H9 (cell line): ENCODE measurements at regions not wholly inside any gene's neighbourhood (a gene's known extent, or its start where the extent isn't known, plus 50 kb on each side); places are given as distances from the start of the nearest gene placed in this dataset.

Source experiments
- DNase-seq: peaks from one replicate; pipeline ENCODE4 v3.0.0-alpha.2; 2017
- H2AFZ ChIP-seq: one replicate; pipeline ENCODE4 v1.6.1; 2013; ENCODE audit warnings: mild to moderate bottlenecking, low read length, control low read depth, moderate library complexity
- H2AK5ac ChIP-seq: 2 replicates; pipeline ENCODE4 v1.6.1; 2013; ENCODE audit warnings: low read length, control low read depth, mixed read lengths; ENCODE audit not compliant: insufficient read length
- H2BK120ac ChIP-seq: one replicate; pipeline ENCODE4 v1.6.1; 2013; ENCODE audit warnings: low read depth, mild to moderate bottlenecking, low read length, control low read depth, inconsistent platforms; ENCODE audit not compliant: poor library complexity, severe bottlenecking
- H2BK12ac ChIP-seq: 2 replicates; pipeline ENCODE4 v1.6.1; 2013; ENCODE audit warnings: low read length, control low read depth, mixed read lengths, low read depth; ENCODE audit not compliant: insufficient read length
- H2BK15ac ChIP-seq: 2 replicates; pipeline ENCODE4 v1.6.1; 2013; ENCODE audit warnings: low read depth, low read length, control low read depth
- H2BK20ac ChIP-seq: one replicate; pipeline ENCODE4 v1.6.1; 2013; ENCODE audit warnings: low read depth, mild to moderate bottlenecking, low read length, control low read depth, inconsistent platforms; ENCODE audit not compliant: poor library complexity, severe bottlenecking
- H2BK5ac ChIP-seq: 2 replicates; pipeline ENCODE4 v1.6.1; 2013; ENCODE audit warnings: low read length, control low read depth, mixed read lengths; ENCODE audit not compliant: insufficient read length
- H3K14ac ChIP-seq: 2 replicates; pipeline ENCODE4 v1.6.1; 2013; ENCODE audit warnings: low read length, control low read depth; ENCODE audit not compliant: insufficient read depth
- H3K18ac ChIP-seq: 2 replicates; pipeline ENCODE4 v1.6.1; 2013; ENCODE audit warnings: low read depth, mild to moderate bottlenecking, mixed read lengths, low read length, control low read depth; ENCODE audit not compliant: insufficient read length
- H3K23ac ChIP-seq: 2 replicates; pipeline ENCODE4 v1.6.1; 2013; ENCODE audit warnings: low read length, control low read depth, mixed read lengths, low read depth; ENCODE audit not compliant: insufficient read length
- H3K23me2 ChIP-seq: 2 replicates; pipeline ENCODE4 v1.6.1; 2013; ENCODE audit warnings: low read depth, mild to moderate bottlenecking, mixed read lengths, low read length, control low read depth; ENCODE audit not compliant: insufficient read length, poor library complexity, severe bottlenecking
- H3K27ac ChIP-seq: 2 replicates; pipeline ENCODE4 v1.5.1; 2013; ENCODE audit warnings: low read length, control low read depth, mixed read lengths, low read depth; ENCODE audit not compliant: insufficient read length
- H3K27me3 ChIP-seq: 2 replicates; pipeline ENCODE4 v1.6.1; 2013; ENCODE audit warnings: low read length, control low read depth, inconsistent platforms; ENCODE audit not compliant: insufficient read depth
- H3K4ac ChIP-seq: 2 replicates; pipeline ENCODE4 v1.6.1; 2013; ENCODE audit warnings: low read depth, mild to moderate bottlenecking, control low read depth, inconsistent platforms, low read length, moderate library complexity
- H3K4me1 ChIP-seq: 2 replicates; pipeline ENCODE4 v1.6.1; 2013; ENCODE audit warnings: low read length, control low read depth, inconsistent platforms; ENCODE audit not compliant: insufficient read depth
- H3K4me2 ChIP-seq: 2 replicates; pipeline ENCODE4 v1.6.1; 2013; ENCODE audit warnings: low read length, control low read depth, mixed read lengths; ENCODE audit not compliant: insufficient read length, insufficient read depth
- H3K56ac ChIP-seq: 2 replicates; pipeline ENCODE4 v1.6.1; 2013; ENCODE audit warnings: low read depth, mild to moderate bottlenecking, mixed read lengths, low read length, control low read depth; ENCODE audit not compliant: insufficient read length
- H3K79me1 ChIP-seq: 2 replicates; pipeline ENCODE4 v1.6.1; 2013; ENCODE audit warnings: low read depth, mild to moderate bottlenecking, moderate library complexity, low read length, control low read depth, inconsistent platforms; ENCODE audit not compliant: insufficient read depth, poor library complexity, severe bottlenecking
- H3K79me2 ChIP-seq: 2 replicates; pipeline ENCODE4 v1.6.1; 2013; ENCODE audit warnings: low read length, control low read depth, inconsistent platforms; ENCODE audit not compliant: insufficient read depth
- H3K9ac ChIP-seq: 2 replicates; pipeline ENCODE4 v1.6.1; 2013; ENCODE audit warnings: low read length, control low read depth, mixed read lengths; ENCODE audit not compliant: insufficient read length; ENCODE audit errors: extremely low read depth
- H3K9me3 ChIP-seq: one replicate; pipeline ENCODE4 v1.6.1; 2013; ENCODE audit warnings: low read depth, low read length, inconsistent platforms; ENCODE audit not compliant: control insufficient read depth
- H3T11ph ChIP-seq: one replicate; pipeline ENCODE4 v1.6.1; 2013; ENCODE audit warnings: mild to moderate bottlenecking, low read length, control low read depth, inconsistent platforms
- H4K20me1 ChIP-seq: one replicate; pipeline ENCODE4 v1.6.1; 2013; ENCODE audit not compliant: control insufficient read depth, insufficient read length, insufficient read depth
- H4K5ac ChIP-seq: 2 replicates; pipeline ENCODE4 v1.6.1; 2013; ENCODE audit warnings: low read depth, mild to moderate bottlenecking, mixed read lengths, low read length, control low read depth; ENCODE audit not compliant: insufficient read length
- H4K8ac ChIP-seq: replicated peaks from 2 replicates; pipeline ENCODE4 v1.6.1; 2013; ENCODE audit warnings: low read length, control low read depth, mixed read lengths, low read depth; ENCODE audit not compliant: insufficient read length
- H4K91ac ChIP-seq: 2 replicates; pipeline ENCODE4 v1.6.1; 2013; ENCODE audit warnings: low read depth, mild to moderate bottlenecking, moderate library complexity, mixed read lengths, low read length, control low read depth; ENCODE audit not compliant: insufficient read length
- H3K27ac Mint-ChIP-seq, 3 experiments: 2 replicates in 2 of 3; 3 replicates in 1 of 3; pipeline ENCODE4 v1.8.0; 2020 to 2021; ENCODE audit warnings: mixed read lengths in 3 of 3, mild to moderate bottlenecking in 1 of 3, moderate library complexity in 1 of 3
- H3K27me3 Mint-ChIP-seq: 2 replicates; pipeline ENCODE4 v1.8.0; 2021; ENCODE audit warnings: low read depth, mild to moderate bottlenecking, moderate library complexity, mixed read lengths
- H3K36me3 Mint-ChIP-seq, 3 experiments: 2 replicates in 2 of 3; 3 replicates in 1 of 3; pipeline ENCODE4 v1.8.0; 2020 to 2021; ENCODE audit warnings: low read depth in 3 of 3, mixed read lengths in 3 of 3; ENCODE audit not compliant: insufficient read depth in 1 of 3
- H3K4me1 Mint-ChIP-seq, 2 experiments: 2 replicates each; pipeline ENCODE4 v1.8.0; 2020; ENCODE audit warnings: mixed read lengths in 2 of 2
- H3K4me3 Mint-ChIP-seq, 2 experiments: 2 replicates in 1 of 2; 3 replicates in 1 of 2; pipeline ENCODE4 v1.8.0; 2020 to 2021; ENCODE audit warnings: mild to moderate bottlenecking in 2 of 2, mixed read lengths in 2 of 2, moderate library complexity in 1 of 2
- H3K9me3 Mint-ChIP-seq, 2 experiments: 2 replicates in 1 of 2; 3 replicates in 1 of 2; pipeline ENCODE4 v1.8.0; 2020; ENCODE audit warnings: mild to moderate bottlenecking in 2 of 2, mixed read lengths in 2 of 2, moderate library complexity in 1 of 2
- WGBS: extraction: QIAGEN DNeasy Blood & Tissue Kit; methylation state at CpG from one replicate; pipeline ENCODE4 v1.1.7; 2013; ENCODE audit warnings: missing lambda C conversion rate, low lambda C conversion rate, mixed read lengths; ENCODE audit not compliant: insufficient read length; ENCODE audit errors: extremely low coverage; 5-methylcytosine and 5-hydroxymethylcytosine counted together
- TF ChIP-seq, protein P1 (sequence below): fragments of 200-600 bp; sonication (generic); conservative IDR thresholded peaks from 3 replicates; pipeline ENCODE4 v1.8.0; 2021; ENCODE audit warnings: antibody characterized with exemption, mild to moderate bottlenecking

DNA sequence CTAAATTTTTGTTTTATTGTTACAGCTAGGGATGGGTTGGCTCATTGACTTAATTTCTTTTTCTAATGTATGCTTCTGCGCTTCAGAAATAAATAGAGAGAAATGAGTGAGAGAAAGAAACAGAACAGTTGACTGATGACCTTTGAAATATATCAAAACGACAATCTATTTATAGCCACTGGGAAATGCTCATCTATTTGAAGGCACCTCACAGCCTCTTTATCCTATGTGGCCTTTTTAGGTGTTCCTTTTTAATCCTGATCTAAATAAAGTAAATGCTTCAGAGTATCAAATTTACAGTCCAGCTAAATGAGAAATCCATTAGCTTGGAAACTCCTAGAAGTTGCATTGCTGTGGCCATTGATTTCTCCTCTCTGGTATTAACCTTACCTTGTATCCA, 943.5 kb upstream of the CITED2 start:
- H3K9me3 ChIP-seq = no peaks in the 10 kb centered on the region

More for the DNA sequence above, 943.5 kb upstream of the CITED2 start:
- no peak overlapping the region; a peak in 1 of 7 replicates for H3K27ac Mint-ChIP-seq
- Histone ChIP-seq H3T11ph (no peak overlapping the region), H3K4ac (no peak overlapping the region), H3K27ac (no peak overlapping the region), H3K23me2 (no peaks in the 10 kb centered on the region), H3K79me2 (no peaks in the 10 kb centered on the region), H3K9ac (no peak overlapping the region), H4K91ac (no peak overlapping the region), H3K18ac (no peak overlapping the region), H3K4me2 (no peak overlapping the region), H2BK12ac (no peak overlapping the region), H2AK5ac (no peak overlapping the region), H4K5ac (no peak overlapping the region), H3K79me1 (no peaks in the 10 kb centered on the region), H3K14ac (no peak overlapping the region), H3K4me1 (no peaks in the 10 kb centered on the region; the same call in 1 of the 2 replicates), H2AFZ (no peak overlapping the region), H3K27me3 (no peaks in the 10 kb centered on the region), H4K8ac (no peak overlapping the region), H2BK120ac (no peak overlapping the region), H4K20me1 (no peaks in the 10 kb centered on the region), H2BK20ac (no peak overlapping the region), H2BK5ac (no peak overlapping the region), H3K23ac (no peak overlapping the region), H3K56ac (no peak overlapping the region), H2BK15ac (no peak overlapping the region)
- H3K4me3 Mint-ChIP-seq = no peak overlapping the region
- no peaks in the 10 kb centered on the region for H3K27me3 Mint-ChIP-seq
- no peaks in the 10 kb centered on the region; a peak in 2 of 5 replicates for H3K9me3 Mint-ChIP-seq
- H3K36me3 Mint-ChIP-seq = peaks cover 0 to 4% (median 0%) of the 10 kb centered on the region in 3 experiments; a peak in 1 of 7 replicates
- H3K4me1 Mint-ChIP-seq = peaks cover 14 to 19% of the 10 kb centered on the region in 2 experiments
- TF ChIP-seq, protein P1, sequence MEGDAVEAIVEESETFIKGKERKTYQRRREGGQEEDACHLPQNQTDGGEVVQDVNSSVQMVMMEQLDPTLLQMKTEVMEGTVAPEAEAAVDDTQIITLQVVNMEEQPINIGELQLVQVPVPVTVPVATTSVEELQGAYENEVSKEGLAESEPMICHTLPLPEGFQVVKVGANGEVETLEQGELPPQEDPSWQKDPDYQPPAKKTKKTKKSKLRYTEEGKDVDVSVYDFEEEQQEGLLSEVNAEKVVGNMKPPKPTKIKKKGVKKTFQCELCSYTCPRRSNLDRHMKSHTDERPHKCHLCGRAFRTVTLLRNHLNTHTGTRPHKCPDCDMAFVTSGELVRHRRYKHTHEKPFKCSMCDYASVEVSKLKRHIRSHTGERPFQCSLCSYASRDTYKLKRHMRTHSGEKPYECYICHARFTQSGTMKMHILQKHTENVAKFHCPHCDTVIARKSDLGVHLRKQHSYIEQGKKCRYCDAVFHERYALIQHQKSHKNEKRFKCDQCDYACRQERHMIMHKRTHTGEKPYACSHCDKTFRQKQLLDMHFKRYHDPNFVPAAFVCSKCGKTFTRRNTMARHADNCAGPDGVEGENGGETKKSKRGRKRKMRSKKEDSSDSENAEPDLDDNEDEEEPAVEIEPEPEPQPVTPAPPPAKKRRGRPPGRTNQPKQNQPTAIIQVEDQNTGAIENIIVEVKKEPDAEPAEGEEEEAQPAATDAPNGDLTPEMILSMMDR = no peak
- no peak for DNase-seq
- no CpG with 5 or more reads among the region's 2 CpGs for WGBS
